ENCODE measurements at regions not wholly inside any gene's neighbourhood (a gene's known extent, or its start where the extent isn't known, plus 50 kb on each side); places are given as distances from the start of the nearest gene placed in this dataset.

GRCh38 chr18:7429831-7430230, 137.3 kb upstream of the PTPRM start:
- no peak for DNase-seq

- DNase-seq: no peak
Measured at GRCh38 chr18:7436166-7436565, 130.9 kb upstream of the PTPRM start.

- no peak for DNase-seq
Measured at GRCh38 chr18:7437870-7438269, 129.2 kb upstream of the PTPRM start.

- no peak for DNase-seq
Measured at GRCh38 chr18:7438646-7439045, 128.5 kb upstream of the PTPRM start.

GRCh38 chr18:7447318-7448028, 119.6 kb upstream of the PTPRM start:
- DNase-seq: no peak

DNA sequence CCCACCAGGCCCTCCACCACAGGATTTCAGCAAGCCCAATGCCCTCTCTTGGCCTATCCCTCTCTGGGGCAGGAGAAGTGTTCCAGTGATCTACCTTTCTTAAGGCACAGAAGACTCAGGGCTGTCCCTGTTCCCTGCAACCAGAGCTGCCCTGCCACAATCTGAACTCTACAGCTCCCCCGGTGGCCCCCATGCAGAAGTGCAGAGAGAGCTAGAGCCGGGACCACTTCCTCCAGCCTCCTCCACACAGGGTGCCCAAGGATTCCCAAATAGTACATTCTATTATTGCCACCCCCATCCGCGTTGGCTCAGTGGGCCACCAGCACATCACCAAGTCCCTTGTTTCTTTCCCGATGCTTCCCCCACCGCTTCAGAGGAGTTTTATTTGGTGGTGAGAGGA, 114.8 kb upstream of the PTPRM start:
- no peak for DNase-seq

DNA sequence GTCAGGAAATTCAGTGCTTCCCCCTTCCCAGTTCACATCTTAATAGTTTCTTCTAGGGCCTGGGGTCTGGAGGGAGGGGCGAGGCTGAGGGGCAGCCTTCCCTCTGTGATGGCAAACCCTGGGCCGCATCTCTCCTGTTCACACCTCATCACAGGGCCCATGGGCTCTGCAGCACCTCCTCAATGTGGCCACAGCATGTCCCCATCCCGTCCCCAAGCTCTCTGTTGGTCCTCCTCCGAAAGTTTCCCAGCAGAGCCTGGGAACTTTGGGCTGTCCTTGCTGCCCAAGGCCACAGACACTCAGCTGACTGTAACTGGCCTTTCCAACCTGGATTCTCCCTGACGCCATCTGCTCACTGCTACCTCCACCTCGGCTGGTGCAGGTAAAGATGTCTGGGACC, 112.7 kb upstream of the PTPRM start:
- no peak for DNase-seq

DNA sequence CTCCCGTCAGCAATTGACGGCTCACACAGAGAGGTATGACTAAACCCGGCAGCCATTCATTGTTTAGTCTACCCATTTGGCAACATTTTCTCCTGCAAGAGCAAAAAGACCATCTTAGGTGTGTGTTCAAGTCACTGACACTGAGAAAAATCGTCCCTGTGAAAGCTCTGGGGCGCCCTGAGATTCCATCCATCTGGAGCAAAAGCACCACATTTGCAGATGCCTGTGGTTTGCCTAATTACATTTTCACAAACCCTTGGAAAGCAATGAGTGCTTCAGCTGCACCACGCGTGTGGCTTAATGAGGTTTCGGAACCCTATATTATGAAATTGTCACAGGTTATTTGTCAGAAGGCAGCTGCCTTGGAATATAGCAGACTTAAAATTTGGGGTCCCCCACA, 110.7 kb upstream of the PTPRM start:
- DNase-seq: no peak

DNA sequence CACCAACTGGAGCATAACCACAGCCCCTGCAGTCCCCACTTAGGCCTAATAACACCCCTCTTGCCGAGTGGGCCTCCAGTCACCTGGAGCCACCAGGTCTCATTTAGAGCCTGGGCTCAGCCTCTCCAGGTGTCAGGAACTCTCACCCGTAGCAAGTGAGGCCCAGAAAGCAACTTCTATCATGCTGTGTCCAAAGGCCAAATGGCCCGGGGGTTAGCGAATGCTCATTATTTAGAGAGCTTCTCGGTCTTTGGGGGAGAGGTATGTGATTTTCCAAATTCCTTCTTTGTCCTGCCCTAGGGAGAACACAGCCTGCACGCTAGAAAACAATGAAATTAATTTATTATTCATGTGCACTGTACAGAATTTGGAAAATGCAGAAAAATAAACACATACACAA, 109.9 kb upstream of the PTPRM start:
- no peak for DNase-seq

DNA sequence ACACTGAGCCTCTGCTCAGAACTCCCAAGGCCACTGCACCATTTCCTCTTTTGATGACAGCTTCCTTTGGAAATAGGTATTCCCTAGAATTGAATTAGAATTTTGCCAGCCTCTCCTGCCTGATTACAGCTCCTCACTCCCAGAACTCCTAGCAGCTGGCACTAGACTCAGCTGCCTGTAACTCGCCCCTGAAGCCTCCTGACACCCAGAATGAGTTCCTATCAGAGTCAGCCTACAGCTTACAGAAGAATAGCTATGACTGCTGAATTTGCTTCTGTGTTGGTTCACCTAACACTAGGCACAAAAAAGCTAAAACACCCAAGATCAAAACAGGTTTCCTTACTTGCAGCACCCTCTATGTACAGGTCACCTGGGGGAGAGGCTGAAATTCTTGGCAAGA, 108.2 kb upstream of the PTPRM start:
- no peak for DNase-seq

- no peak for DNase-seq
Measured at GRCh38 chr18:7459851-7460770, 107.0 kb upstream of the PTPRM start.

DNA sequence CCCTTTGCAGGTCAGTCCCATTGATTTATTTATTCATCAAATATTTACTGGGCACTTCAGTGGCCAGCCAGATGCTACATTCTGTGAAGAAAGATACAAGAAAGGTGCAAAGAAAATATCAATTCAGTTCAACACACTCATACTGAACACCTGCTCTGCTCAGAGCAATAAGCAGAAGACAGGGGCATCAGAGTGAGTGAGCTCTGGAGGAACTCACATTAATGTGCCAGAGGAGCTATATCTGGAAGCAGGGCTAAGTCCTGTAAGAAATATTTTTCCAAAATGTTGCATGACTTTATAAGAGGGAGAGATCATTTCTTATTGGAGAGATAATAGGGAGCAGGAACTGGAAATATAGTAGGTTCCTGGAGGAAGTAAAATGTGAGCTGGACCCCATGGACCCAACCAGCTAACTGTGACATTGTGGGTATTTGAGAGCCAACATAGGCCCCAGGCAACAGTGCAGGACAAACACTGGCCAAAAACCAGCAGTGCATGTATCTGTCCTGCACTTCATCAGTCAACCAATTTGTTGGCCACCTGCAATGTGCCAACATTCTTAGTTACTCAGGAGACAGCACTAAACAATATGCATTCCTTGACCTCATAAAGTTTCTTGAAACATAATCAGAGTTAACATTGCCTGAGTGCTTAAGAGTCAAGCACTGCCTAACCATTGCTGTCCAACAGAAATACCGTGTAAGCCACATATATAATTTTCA, 102.7 kb upstream of the PTPRM start:
- no peak for DNase-seq

DNA sequence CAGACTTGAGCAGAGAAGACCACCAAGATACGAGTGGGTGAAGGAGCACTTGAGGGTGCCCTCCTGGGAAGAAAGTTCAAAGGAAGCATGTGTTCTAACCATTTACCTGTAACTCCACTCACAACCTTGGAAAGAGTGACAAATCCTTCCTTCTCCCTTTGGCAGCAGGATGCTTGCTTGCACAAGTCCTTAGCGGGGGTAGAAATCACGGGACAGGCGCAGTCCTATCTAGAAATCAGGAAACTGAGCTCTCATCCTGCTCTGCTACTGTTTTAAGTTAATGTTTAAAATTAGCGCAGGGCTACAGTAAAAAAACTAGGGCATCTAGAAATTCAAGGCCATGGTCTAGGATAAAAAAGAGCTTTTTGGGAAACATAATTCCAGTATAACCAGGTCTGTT, 100.9 kb upstream of the PTPRM start:
- DNase-seq: no peak

GRCh38 chr18:7467708-7468466, 99.2 kb upstream of the PTPRM start:
- DNase-seq: no peak

DNA sequence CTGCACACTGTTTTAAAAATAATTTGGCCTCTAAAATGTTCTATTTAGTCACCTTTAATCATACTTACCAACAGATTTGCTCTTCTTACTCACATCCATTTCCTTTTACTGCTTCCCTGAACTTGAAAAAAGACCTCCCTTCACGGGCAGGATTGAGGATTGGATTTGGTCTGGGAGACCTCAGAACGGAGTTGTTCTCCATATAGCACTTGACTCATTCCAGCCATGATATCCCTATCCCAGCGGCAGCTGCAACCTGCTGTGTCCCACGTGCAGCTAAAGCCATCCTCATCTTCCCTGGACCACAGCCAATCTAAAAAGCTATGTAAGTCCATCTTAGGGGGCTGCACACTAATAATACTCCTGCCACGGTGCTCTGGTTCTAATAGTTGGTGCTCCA, 97.0 kb upstream of the PTPRM start:
- DNase-seq: no peak

DNA sequence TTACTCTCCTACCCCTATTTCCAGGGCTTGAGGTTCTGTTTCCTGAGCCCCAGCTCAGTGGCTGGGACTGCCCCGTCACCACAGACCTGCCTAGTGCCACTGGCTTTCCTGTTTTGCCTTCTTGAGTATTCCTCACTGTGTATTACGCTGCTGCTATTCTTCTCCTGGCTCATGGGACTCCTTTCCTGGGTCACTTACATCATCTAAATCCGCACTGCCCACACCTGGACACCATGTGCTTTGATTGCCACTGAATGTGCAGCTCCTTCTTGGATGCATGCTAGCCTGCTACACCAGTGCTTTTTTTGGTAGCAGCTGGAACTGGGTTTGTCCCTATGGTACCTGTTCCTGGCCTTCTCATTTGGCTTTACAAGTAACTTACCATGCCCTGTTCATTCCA, 96.6 kb upstream of the PTPRM start:
- DNase-seq: no peak

DNA sequence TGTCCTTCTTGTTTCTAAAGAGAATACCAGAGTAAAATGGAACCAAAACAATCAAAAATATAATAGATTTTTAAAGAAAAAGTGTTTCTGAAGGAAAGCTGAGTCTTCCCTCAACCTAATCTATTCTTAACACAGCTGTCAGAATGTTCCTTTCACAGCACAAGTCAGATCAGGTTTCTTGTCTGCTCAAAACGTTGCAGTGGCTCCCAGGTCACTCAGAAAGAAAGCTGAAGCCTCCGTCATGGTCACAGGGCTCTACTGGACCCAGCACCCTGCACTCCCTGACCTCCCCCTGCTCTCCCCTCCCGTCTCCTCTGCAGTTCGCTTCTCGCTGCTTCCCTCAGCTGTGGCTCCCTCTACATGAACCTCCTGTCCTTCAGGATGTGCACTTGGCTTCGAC, 90.7 kb upstream of the PTPRM start:
- DNase-seq: no peak

GRCh38 chr18:7479756-7480155, 87.4 kb upstream of the PTPRM start:
- no peak for DNase-seq

GRCh38 chr18:7480879-7481278, 86.2 kb upstream of the PTPRM start:
- no peak for DNase-seq

DNA sequence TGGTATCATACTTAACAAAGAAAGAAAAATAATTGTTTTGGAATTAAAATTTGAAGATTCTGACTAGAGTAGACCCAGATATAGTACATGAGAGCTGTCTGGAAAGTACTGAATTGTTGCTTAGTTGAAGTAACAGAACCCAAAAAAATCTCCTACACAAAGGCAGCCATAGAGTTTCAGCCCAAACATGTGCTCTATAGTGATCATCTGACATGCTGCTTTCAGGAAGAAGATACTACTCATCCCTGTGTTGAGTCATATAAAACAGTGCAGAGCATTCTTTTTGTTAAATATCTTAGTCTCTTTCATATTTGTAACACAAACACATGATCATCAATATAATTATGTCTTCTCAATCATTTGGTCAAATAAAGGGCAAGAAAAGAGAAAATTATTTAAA, 84.8 kb upstream of the PTPRM start:
- no peak for DNase-seq

DNA sequence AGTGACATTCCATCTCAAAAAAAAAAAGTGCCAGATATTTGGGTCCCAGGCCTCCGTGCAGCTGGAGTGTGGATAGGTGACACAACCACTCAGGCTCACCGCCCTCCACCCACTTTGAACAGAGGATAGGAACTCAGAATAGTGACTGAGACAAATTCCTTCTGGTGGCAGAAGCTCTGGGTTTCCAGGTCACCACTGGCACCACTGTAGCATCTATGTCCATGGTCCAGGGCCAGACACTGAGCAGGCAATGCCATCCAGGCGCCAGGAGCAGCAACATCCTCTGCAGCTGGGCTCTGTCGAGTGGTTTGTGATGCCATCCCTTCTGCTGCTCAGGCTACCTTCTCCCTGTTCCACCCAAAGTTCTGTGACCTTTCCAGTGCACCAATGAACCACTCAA, 81.5 kb upstream of the PTPRM start:
- no peak for DNase-seq

DNA sequence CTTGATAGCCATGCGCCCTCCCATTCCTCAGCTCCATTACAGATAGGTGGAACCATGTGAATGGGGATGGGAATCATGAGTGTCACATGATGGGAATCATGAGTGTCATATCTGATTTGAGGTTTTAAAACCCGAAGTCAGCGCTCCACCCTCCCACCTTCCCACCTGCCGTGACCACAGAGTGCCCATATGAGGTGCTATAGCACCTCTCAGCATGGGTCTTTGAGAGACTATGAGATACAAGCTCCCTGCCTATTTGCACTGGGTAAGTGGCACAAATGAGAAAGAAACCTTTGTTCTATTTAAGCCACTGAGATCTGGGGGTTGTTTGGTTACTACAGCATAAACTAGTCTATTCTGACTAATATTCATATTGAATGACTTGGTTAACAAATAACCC, 78.5 kb upstream of the PTPRM start:
- no peak for DNase-seq

- no peak for DNase-seq
Measured at GRCh38 chr18:7490104-7490503, 77.0 kb upstream of the PTPRM start.

Measured in NCI-H1930 (cell line).